ENCODE measurements at regions not wholly inside any gene's neighbourhood (a gene's known extent, or its start where the extent isn't known, plus 50 kb on each side); places are given as distances from the start of the nearest gene placed in this dataset.

- H4K20me1 ChIP-seq (ENCODE audit: insufficient read depth), result no peaks in the 10 kb centered on the region
Observed at GRCh38 chr7:10079572-10079971, 894.1 kb upstream of the PHF14 start.

More at GRCh38 chr7:10079572-10079971, 894.1 kb upstream of the PHF14 start:
- DNase-seq (ENCODE audit: low read depth, low spot score) (no peak), ATAC-seq (no peak)
- peaks cover 0 to 7% of the 10 kb centered on the region in 2 experiments; a peak in 1 of 4 replicates for H3K9me3 ChIP-seq (ENCODE audit: control insufficient read depth in 1 of 2, insufficient read depth in 1 of 2, low read depth in 1 of 2, low read length in 2 of 2)
- H3K79me2 ChIP-seq (ENCODE audit: insufficient read depth, low read length), result no peaks in the 10 kb centered on the region
- intact Hi-C loops (cut with micrococcal nuclease), result no loop called here
- H3K4me3 ChIP-seq (replicated peaks in 1 of 2; ENCODE audit: low read depth in 1 of 2, low read length in 2 of 2), result no peak overlapping the region
- no peak overlapping the region for H3K27ac ChIP-seq (ENCODE audit: low read depth, low read length)
- H2AFZ ChIP-seq (ENCODE audit: low read depth, low read length, poor library complexity, severe bottlenecking), result no peak overlapping the region
- H3K4me2 ChIP-seq (ENCODE audit: low read length), result no peak overlapping the region
- no peaks in the 10 kb centered on the region for H3K4me1 ChIP-seq (ENCODE audit: control insufficient read depth in 1 of 2, insufficient read depth in 2 of 2, low read length in 2 of 2)
- H3K27me3 ChIP-seq (ENCODE audit: insufficient read depth, low read length), result no peaks in the 10 kb centered on the region
- POLR2A ChIA-PET, result no interaction called here
- no peaks in the 10 kb centered on the region for H3K36me3 ChIP-seq (ENCODE audit: control insufficient read depth in 1 of 2, insufficient read depth in 2 of 2, low read length in 2 of 2)
- no peaks in the 10 kb centered on the region for H3K9me2 ChIP-seq (ENCODE audit: insufficient read depth)
- BruUV-seq (replicated peaks), result no TSS peak
- CTCF ChIA-PET, result no interaction called here
- no peak overlapping the region for H3K9ac ChIP-seq (ENCODE audit: low read length)
- RAD21 ChIA-PET (ENCODE audit: low non-redundant PET in 1 of 2, low total read pairs in 2 of 2, uncharacterized antibody in 2 of 2, unreplicated experiment in 2 of 2), result no interaction called here
- TF ChIP-seq POLR2AphosphoS5 (IDR thresholded peaks at IDR 0.05; ENCODE audit: low read depth, low read length) (no peak), SIN3A (IDR thresholded peaks at IDR 0.05; ENCODE audit: low read depth) (no peak), POLR2A (IDR thresholded peaks at IDR 0.05; ENCODE audit: borderline replicate concordance, extremely low read depth, insufficient read depth, insufficient read length) (no peak), ZNF274 (IDR thresholded peaks at IDR 0.05; ENCODE audit: low read depth, low read length) (no peak), RAD21 (IDR thresholded peaks at IDR 0.05; ENCODE audit: low read depth) (no peak), TCF7L2 (IDR thresholded peaks at IDR 0.05; ENCODE audit: borderline replicate concordance, extremely low read depth, insufficient read depth, insufficient read length) (no peak), ZFX (IDR thresholded peaks at IDR 0.05) (no peak), SRF (IDR thresholded peaks at IDR 0.05; ENCODE audit: low read depth) (no peak), JUND (IDR thresholded peaks at IDR 0.05) (no peak), YY1 (IDR thresholded peaks at IDR 0.05; ENCODE audit: extremely low read depth, insufficient replicate concordance, low read depth, low read length) (no peak), CBX3 (IDR thresholded peaks at IDR 0.05; ENCODE audit: low read depth) (no peak)
- TF ChIP-seq, protein P1, sequence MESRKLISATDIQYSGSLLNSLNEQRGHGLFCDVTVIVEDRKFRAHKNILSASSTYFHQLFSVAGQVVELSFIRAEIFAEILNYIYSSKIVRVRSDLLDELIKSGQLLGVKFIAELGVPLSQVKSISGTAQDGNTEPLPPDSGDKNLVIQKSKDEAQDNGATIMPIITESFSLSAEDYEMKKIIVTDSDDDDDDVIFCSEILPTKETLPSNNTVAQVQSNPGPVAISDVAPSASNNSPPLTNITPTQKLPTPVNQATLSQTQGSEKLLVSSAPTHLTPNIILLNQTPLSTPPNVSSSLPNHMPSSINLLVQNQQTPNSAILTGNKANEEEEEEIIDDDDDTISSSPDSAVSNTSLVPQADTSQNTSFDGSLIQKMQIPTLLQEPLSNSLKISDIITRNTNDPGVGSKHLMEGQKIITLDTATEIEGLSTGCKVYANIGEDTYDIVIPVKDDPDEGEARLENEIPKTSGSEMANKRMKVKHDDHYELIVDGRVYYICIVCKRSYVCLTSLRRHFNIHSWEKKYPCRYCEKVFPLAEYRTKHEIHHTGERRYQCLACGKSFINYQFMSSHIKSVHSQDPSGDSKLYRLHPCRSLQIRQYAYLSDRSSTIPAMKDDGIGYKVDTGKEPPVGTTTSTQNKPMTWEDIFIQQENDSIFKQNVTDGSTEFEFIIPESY (IDR thresholded peaks at IDR 0.05; ENCODE audit: extremely low read depth, insufficient replicate concordance, low read length), result no peak
- TF ChIP-seq, protein P2, sequence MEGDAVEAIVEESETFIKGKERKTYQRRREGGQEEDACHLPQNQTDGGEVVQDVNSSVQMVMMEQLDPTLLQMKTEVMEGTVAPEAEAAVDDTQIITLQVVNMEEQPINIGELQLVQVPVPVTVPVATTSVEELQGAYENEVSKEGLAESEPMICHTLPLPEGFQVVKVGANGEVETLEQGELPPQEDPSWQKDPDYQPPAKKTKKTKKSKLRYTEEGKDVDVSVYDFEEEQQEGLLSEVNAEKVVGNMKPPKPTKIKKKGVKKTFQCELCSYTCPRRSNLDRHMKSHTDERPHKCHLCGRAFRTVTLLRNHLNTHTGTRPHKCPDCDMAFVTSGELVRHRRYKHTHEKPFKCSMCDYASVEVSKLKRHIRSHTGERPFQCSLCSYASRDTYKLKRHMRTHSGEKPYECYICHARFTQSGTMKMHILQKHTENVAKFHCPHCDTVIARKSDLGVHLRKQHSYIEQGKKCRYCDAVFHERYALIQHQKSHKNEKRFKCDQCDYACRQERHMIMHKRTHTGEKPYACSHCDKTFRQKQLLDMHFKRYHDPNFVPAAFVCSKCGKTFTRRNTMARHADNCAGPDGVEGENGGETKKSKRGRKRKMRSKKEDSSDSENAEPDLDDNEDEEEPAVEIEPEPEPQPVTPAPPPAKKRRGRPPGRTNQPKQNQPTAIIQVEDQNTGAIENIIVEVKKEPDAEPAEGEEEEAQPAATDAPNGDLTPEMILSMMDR (IDR thresholded peaks at IDR 0.05 in 2 of 3, conservative IDR thresholded peaks at IDR 0.05 in 1 of 3; ENCODE audit: borderline replicate concordance in 1 of 3, insufficient read depth in 1 of 3, low read depth in 2 of 3, low read length in 2 of 3), result no peak
- TF ChIP-seq, protein P3, sequence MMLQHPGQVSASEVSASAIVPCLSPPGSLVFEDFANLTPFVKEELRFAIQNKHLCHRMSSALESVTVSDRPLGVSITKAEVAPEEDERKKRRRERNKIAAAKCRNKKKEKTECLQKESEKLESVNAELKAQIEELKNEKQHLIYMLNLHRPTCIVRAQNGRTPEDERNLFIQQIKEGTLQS (IDR thresholded peaks at IDR 0.05), result no peak
